ENCODE measurements at regions not wholly inside any gene's neighbourhood (a gene's known extent, or its start where the extent isn't known, plus 50 kb on each side); places are given as distances from the start of the nearest gene placed in this dataset.

DNA sequence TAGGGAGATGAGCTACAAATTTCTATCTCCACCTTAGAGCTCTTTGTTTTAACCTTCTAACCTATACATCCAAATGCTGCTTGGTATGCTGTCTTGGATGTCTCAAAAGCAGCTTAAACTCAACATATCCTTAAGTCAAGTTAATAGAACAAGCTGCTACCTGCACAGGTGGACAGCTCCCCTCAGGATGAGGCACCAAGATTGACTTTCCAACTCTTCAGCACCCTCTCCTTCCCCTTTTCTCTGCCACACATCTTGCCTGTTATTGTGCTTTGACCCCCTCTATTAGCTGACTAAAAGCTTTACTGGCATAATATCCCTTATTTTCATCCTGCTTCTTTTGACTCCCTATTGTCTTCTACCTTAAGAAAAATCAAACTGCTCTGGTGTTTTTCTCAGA is 448.1 kb upstream of the MEX3C start:
- TF ChIP-seq, protein P1, sequence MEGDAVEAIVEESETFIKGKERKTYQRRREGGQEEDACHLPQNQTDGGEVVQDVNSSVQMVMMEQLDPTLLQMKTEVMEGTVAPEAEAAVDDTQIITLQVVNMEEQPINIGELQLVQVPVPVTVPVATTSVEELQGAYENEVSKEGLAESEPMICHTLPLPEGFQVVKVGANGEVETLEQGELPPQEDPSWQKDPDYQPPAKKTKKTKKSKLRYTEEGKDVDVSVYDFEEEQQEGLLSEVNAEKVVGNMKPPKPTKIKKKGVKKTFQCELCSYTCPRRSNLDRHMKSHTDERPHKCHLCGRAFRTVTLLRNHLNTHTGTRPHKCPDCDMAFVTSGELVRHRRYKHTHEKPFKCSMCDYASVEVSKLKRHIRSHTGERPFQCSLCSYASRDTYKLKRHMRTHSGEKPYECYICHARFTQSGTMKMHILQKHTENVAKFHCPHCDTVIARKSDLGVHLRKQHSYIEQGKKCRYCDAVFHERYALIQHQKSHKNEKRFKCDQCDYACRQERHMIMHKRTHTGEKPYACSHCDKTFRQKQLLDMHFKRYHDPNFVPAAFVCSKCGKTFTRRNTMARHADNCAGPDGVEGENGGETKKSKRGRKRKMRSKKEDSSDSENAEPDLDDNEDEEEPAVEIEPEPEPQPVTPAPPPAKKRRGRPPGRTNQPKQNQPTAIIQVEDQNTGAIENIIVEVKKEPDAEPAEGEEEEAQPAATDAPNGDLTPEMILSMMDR (IDR thresholded peaks at IDR 0.05) = no peak
- H3K36me3 ChIP-seq = no peaks in the 10 kb centered on the region
- no peak overlapping the region for H3K4me3 ChIP-seq
- H3K9me3 ChIP-seq = no peaks in the 10 kb centered on the region
- intact Hi-C loops (cut with DNase I) = no loop called here
- no peaks in the 10 kb centered on the region for H3K4me1 ChIP-seq
- DNase-seq = no peak
- ATAC-seq = no peak
- H3K27me3 ChIP-seq (ENCODE audit: low read depth) = no peaks in the 10 kb centered on the region
- H3K27ac ChIP-seq = no peak overlapping the region

DNA sequence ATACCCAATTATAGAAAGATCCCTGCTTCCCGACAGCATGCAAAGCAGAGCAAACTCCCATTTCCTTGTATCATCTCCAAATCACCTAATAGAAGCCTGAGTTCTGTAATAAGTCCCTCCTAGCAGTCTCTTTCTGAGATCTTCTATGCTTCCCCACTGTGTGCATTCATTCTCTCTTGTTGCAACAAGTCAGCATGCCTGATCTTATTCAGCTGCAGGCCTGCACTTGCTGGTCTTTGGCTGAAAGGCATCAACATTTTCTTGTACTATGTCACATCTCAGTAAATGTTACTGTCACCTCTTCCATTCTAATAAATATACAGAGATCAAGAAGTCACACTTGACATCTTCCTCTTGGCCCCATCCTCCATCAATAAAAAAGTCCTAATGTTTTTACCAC is 449.9 kb upstream of the MEX3C start:
- Histone ChIP-seq H3K36me3 (no peaks in the 10 kb centered on the region), H3K4me3 (no peak overlapping the region), H3K27me3 (ENCODE audit: low read depth) (no peaks in the 10 kb centered on the region), H3K9me3 (no peaks in the 10 kb centered on the region), H3K27ac (no peak overlapping the region), H3K4me1 (no peaks in the 10 kb centered on the region)
- no peak for DNase-seq
- TF ChIP-seq, protein P1 (IDR thresholded peaks at IDR 0.05) = no peak
- intact Hi-C loops (cut with DNase I) = no loop called here
- no peak for ATAC-seq

DNA sequence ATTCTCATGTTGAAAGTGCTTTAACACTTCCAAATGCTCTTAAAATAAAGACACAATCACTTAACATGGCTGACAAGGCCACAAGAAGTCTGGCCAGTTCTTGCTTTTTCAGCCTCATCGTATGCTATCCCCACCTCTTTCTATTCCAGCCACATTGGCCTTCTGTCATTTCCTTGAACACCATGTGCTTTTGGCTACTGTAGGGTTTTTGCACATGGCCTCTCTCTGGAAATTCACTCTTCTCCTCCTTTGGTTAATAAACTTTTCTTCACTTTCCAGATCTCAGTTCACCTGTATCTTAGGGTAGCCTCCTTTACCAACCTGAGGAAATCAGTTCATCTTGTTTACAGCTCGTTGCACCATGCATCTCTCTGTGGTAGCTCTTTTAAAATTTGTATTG is 450.5 kb upstream of the MEX3C start:
- DNase-seq = no peak
- H3K27ac ChIP-seq = no peak overlapping the region
- H3K4me1 ChIP-seq = no peaks in the 10 kb centered on the region
- H3K9me3 ChIP-seq = no peaks in the 10 kb centered on the region
- no peaks in the 10 kb centered on the region for H3K27me3 ChIP-seq (ENCODE audit: low read depth)
- no peak for ATAC-seq
- H3K36me3 ChIP-seq = no peaks in the 10 kb centered on the region
- intact Hi-C loops (cut with DNase I) = no loop called here
- H3K4me3 ChIP-seq = no peak overlapping the region
- TF ChIP-seq, protein P1 (IDR thresholded peaks at IDR 0.05) = no peak

DNA sequence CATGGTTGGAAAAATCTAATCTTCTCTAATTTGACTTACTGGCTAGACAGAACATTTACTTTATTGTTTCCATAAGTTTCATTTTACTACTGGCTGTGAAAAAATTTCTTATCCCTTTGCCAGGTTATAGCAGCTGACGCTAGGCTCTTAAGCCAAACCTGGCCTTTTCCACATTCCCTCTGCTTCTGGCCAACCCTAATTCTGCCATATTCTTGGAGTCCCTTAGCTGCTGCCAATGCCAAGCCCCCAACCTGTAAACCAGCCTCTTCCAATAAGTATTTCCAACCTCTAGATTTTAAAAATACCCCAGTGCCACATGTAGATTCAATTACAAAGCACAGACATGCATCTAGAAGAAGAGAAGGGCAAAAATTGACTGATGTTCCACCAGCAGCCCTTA is 452.3 kb upstream of the MEX3C start:
- Histone ChIP-seq H3K4me3 (no peak overlapping the region), H3K36me3 (no peaks in the 10 kb centered on the region), H3K27me3 (ENCODE audit: low read depth) (no peaks in the 10 kb centered on the region), H3K4me1 (no peaks in the 10 kb centered on the region), H3K27ac (no peak overlapping the region), H3K9me3 (no peaks in the 10 kb centered on the region)
- no peak for DNase-seq
- no peak for ATAC-seq
- TF ChIP-seq, protein P1 (IDR thresholded peaks at IDR 0.05) = no peak
- intact Hi-C loops (cut with DNase I) = no loop called here

DNA sequence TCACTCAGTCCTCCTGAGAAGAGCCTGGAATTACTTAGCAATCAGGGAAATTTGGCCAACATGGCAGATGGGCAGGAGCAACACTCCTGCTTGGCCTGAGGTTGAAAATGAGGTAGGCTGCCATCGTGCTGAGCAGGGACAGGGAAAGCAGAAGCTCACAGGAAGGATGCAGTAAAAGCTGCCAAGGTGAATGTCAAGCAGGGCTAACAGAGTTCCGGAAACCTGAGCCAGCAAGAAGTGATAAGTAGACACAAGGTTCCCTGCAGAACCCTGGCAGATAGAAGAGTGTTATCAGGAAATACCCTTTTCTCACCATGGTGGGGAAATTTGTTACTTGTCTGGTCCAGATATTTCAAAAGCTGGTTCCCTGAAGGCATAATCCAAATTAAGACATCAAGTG is 454.3 kb upstream of the MEX3C start:
- ATAC-seq (no peak), DNase-seq (no peak)
- Histone ChIP-seq H3K4me3 (no peak overlapping the region), H3K36me3 (no peaks in the 10 kb centered on the region), H3K9me3 (no peaks in the 10 kb centered on the region), H3K27ac (no peak overlapping the region), H3K27me3 (ENCODE audit: low read depth) (no peaks in the 10 kb centered on the region), H3K4me1 (no peaks in the 10 kb centered on the region)
- TF ChIP-seq, protein P1 (IDR thresholded peaks at IDR 0.05) = no peak
- intact Hi-C loops (cut with DNase I) = no loop called here

All from lower lobe of right lung (tissue), 2 donors.